ENCODE measurements at regions not wholly inside any gene's neighbourhood (a gene's known extent, or its start where the extent isn't known, plus 50 kb on each side); places are given as distances from the start of the nearest gene placed in this dataset.

DNA sequence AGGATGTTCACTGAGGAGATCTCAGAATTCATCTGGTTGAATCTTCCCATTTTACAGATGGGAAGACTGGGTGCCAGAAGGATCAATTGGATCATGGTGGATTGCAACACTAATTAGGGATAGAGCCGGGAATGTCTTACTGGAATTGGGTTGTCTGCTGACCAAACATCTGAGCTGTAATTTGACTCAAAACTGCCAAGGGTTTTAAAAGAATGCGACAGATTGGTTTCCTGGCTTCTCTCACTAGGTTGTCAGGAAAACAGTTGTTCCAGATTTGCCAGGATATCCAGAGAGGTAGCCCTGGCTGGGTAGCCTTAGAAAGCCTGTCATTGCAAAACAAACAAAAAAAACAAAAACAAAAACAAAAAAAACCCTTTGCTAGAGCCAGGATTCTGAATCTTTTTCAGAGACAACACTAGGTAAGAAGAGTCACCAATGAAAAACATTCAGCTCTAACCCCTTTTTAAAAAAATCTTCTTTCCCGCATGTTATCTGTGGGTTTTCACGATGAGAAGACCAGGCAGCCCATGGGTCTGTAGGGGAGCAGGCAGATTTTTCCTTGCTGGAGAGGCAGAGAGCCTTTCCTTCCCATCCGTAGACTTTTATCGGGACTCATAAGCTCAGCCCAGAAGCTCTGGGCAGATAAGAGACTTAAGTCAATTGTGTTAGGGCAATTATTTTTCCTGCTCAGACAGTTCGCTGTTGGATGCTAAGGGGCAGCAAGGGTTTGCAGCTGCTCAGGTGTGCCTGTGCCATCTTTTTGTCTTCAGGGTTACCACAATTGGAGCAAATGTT lies 418.9 kb downstream of the PRDM2 start:
- Mint-ChIP-seq H3K9me3 (peaks cover 39% of the 10 kb centered on the region), H3K27me3 (ENCODE audit: low read depth) (peaks cover 11% of the 10 kb centered on the region; the same call in 1 of the 2 replicates), H3K4me3 (no peak overlapping the region), H3K4me1 (peaks cover 12% of the 10 kb centered on the region), H3K36me3 (peaks cover 32% of the 10 kb centered on the region), H3K27ac (no peak overlapping the region)
- no peak for TF ChIP-seq NFE2L1 (CRISPR knock-in tag; IDR thresholded peaks at IDR 0.05)
- no peak for ATAC-seq
- ChIA-PET CTCF (no interaction called here), POLR2A (no interaction called here)
- no peak for DNase-seq (ENCODE audit: low spot score)

DNA sequence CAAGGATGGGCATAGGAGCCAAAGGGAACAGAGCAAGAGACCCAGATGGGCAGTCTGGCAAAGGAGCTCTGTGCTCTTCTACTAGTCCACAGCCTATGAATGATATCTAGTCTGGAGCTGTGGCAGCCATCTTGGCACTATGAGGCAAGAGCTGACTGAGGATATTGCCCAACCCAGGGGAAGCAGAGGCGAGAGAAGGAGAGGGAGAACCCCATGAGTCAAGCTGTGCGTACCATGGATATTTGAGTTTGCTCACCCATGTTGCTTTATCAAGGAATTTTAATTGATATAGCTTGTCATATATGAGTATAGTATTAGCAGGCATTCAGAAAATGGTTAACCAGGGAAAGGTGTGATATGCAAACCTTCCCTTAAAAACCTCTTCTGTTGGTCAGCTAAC lies 420.9 kb downstream of the PRDM2 start:
- ChIA-PET POLR2A (no interaction called here), CTCF (no interaction called here)
- Mint-ChIP-seq H3K9me3 (peaks cover 33% of the 10 kb centered on the region), H3K4me3 (no peak overlapping the region), H3K4me1 (peaks cover 9% of the 10 kb centered on the region), H3K27me3 (ENCODE audit: low read depth) (peaks cover 11% of the 10 kb centered on the region; the same call in 1 of the 2 replicates), H3K36me3 (peaks cover 26% of the 10 kb centered on the region), H3K27ac (no peak overlapping the region)
- ATAC-seq = no peak
- no peak for DNase-seq (ENCODE audit: low spot score)
- TF ChIP-seq GABPB1 (CRISPR knock-in tag; IDR thresholded peaks at IDR 0.05) (no peak), ZNF232 (CRISPR knock-in tag; IDR thresholded peaks at IDR 0.05) (no peak), CREB1 (CRISPR knock-in tag; IDR thresholded peaks at IDR 0.05) (no peak), ZNF138 (CRISPR knock-in tag; conservative IDR thresholded peaks at IDR 0.05) (no peak), KAT7 (CRISPR knock-in tag; IDR thresholded peaks at IDR 0.05; ENCODE audit: borderline replicate concordance) (no peak), ZNF416 (CRISPR knock-in tag; IDR thresholded peaks at IDR 0.05) (no peak), ZNF263 (CRISPR knock-in tag; IDR thresholded peaks at IDR 0.05; ENCODE audit: low read depth) (no peak)
- TF ChIP-seq, protein P1, sequence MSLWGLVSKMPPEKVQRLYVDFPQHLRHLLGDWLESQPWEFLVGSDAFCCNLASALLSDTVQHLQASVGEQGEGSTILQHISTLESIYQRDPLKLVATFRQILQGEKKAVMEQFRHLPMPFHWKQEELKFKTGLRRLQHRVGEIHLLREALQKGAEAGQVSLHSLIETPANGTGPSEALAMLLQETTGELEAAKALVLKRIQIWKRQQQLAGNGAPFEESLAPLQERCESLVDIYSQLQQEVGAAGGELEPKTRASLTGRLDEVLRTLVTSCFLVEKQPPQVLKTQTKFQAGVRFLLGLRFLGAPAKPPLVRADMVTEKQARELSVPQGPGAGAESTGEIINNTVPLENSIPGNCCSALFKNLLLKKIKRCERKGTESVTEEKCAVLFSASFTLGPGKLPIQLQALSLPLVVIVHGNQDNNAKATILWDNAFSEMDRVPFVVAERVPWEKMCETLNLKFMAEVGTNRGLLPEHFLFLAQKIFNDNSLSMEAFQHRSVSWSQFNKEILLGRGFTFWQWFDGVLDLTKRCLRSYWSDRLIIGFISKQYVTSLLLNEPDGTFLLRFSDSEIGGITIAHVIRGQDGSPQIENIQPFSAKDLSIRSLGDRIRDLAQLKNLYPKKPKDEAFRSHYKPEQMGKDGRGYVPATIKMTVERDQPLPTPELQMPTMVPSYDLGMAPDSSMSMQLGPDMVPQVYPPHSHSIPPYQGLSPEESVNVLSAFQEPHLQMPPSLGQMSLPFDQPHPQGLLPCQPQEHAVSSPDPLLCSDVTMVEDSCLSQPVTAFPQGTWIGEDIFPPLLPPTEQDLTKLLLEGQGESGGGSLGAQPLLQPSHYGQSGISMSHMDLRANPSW (CRISPR knock-in tag; conservative IDR thresholded peaks at IDR 0.05; ENCODE audit: low read depth) = no peak
- TF ChIP-seq, protein P2, sequence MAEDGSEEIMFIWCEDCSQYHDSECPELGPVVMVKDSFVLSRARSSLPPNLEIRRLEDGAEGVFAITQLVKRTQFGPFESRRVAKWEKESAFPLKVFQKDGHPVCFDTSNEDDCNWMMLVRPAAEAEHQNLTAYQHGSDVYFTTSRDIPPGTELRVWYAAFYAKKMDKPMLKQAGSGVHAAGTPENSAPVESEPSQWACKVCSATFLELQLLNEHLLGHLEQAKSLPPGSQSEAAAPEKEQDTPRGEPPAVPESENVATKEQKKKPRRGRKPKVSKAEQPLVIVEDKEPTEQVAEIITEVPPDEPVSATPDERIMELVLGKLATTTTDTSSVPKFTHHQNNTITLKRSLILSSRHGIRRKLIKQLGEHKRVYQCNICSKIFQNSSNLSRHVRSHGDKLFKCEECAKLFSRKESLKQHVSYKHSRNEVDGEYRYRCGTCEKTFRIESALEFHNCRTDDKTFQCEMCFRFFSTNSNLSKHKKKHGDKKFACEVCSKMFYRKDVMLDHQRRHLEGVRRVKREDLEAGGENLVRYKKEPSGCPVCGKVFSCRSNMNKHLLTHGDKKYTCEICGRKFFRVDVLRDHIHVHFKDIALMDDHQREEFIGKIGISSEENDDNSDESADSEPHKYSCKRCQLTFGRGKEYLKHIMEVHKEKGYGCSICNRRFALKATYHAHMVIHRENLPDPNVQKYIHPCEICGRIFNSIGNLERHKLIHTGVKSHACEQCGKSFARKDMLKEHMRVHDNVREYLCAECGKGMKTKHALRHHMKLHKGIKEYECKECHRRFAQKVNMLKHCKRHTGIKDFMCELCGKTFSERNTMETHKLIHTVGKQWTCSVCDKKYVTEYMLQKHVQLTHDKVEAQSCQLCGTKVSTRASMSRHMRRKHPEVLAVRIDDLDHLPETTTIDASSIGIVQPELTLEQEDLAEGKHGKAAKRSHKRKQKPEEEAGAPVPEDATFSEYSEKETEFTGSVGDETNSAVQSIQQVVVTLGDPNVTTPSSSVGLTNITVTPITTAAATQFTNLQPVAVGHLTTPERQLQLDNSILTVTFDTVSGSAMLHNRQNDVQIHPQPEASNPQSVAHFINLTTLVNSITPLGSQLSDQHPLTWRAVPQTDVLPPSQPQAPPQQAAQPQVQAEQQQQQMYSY (CRISPR knock-in tag; IDR thresholded peaks at IDR 0.05) = no peak

DNA sequence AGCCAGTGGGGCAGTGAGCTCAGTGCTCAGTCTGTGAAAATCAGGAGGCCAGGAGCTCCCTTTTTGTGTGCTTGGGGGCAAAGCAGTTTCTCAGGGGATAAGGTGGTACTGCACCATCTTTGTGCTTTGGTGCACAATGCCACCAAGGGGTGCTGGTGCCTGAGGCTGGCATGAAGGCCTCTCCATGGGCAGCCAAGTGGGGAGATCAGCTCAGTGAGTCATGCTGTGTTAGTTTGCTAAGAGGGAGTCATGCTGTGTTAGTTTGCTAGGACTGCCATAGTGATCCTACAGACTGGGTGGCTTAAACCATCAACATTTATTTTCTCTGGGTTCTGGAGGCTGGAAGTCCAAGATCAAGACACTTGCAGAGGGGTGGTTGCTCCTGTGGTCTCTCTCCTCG lies 428.1 kb downstream of the PRDM2 start:
- POLR2A ChIA-PET = no interaction called here
- H3K36me3 Mint-ChIP-seq = no peaks in the 10 kb centered on the region
- CTCF ChIA-PET = no interaction called here
- ATAC-seq (no peak), DNase-seq (ENCODE audit: low spot score) (no peak)
- no peak overlapping the region for H3K27ac Mint-ChIP-seq
- H3K4me1 Mint-ChIP-seq = peaks cover 12% of the 10 kb centered on the region
- no peak overlapping the region for H3K4me3 Mint-ChIP-seq
- peaks cover 9% of the 10 kb centered on the region; the same call in 1 of the 2 replicates for H3K27me3 Mint-ChIP-seq (ENCODE audit: low read depth)
- H3K9me3 Mint-ChIP-seq = peaks cover 16% of the 10 kb centered on the region
- TF ChIP-seq, protein P3, sequence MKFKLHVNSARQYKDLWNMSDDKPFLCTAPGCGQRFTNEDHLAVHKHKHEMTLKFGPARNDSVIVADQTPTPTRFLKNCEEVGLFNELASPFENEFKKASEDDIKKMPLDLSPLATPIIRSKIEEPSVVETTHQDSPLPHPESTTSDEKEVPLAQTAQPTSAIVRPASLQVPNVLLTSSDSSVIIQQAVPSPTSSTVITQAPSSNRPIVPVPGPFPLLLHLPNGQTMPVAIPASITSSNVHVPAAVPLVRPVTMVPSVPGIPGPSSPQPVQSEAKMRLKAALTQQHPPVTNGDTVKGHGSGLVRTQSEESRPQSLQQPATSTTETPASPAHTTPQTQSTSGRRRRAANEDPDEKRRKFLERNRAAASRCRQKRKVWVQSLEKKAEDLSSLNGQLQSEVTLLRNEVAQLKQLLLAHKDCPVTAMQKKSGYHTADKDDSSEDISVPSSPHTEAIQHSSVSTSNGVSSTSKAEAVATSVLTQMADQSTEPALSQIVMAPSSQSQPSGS (CRISPR knock-in tag; IDR thresholded peaks at IDR 0.05; ENCODE audit: borderline replicate concordance, low read depth) = no peak
- TF ChIP-seq SMAD3 (CRISPR knock-in tag; IDR thresholded peaks at IDR 0.05; ENCODE audit: borderline replicate concordance) (no peak), E2F1 (CRISPR knock-in tag; IDR thresholded peaks at IDR 0.05) (no peak), ZNF512 (CRISPR knock-in tag; IDR thresholded peaks at IDR 0.05; ENCODE audit: borderline replicate concordance) (no peak)
- TF ChIP-seq, protein P4, sequence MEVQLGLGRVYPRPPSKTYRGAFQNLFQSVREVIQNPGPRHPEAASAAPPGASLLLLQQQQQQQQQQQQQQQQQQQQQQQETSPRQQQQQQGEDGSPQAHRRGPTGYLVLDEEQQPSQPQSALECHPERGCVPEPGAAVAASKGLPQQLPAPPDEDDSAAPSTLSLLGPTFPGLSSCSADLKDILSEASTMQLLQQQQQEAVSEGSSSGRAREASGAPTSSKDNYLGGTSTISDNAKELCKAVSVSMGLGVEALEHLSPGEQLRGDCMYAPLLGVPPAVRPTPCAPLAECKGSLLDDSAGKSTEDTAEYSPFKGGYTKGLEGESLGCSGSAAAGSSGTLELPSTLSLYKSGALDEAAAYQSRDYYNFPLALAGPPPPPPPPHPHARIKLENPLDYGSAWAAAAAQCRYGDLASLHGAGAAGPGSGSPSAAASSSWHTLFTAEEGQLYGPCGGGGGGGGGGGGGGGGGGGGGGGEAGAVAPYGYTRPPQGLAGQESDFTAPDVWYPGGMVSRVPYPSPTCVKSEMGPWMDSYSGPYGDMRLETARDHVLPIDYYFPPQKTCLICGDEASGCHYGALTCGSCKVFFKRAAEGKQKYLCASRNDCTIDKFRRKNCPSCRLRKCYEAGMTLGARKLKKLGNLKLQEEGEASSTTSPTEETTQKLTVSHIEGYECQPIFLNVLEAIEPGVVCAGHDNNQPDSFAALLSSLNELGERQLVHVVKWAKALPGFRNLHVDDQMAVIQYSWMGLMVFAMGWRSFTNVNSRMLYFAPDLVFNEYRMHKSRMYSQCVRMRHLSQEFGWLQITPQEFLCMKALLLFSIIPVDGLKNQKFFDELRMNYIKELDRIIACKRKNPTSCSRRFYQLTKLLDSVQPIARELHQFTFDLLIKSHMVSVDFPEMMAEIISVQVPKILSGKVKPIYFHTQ (CRISPR knock-in tag; IDR thresholded peaks at IDR 0.05) = no peak
